ENCODE measurements at regions not wholly inside any gene's neighbourhood (a gene's known extent, or its start where the extent isn't known, plus 50 kb on each side); places are given as distances from the start of the nearest gene placed in this dataset.

- ATAC-seq (no peak), FAIRE-seq (no peak), DNase-seq (ENCODE audit: extremely low read depth in 1 of 4, low spot score in 3 of 4) (no peak)
- Histone ChIP-seq H3K9me3 (replicated peaks; ENCODE audit: control insufficient read depth, insufficient read depth, low read depth, low read length) (no peaks in the 10 kb centered on the region), H3K4me3 (no peak overlapping the region), H3K27ac (ENCODE audit: extremely low read depth, low read depth, low read length) (no peak overlapping the region), H2AFZ (ENCODE audit: low read depth, low read length) (no peak overlapping the region), H3K27me3 (ENCODE audit: control insufficient read depth in 2 of 2, insufficient read depth in 2 of 2, low read length in 2 of 2) (no peaks in the 10 kb centered on the region), H4K20me1 (replicated peaks; ENCODE audit: control insufficient read depth, insufficient read depth, low read length) (no peaks in the 10 kb centered on the region), H3K36me3 (ENCODE audit: control insufficient read depth, insufficient read depth, low read length) (no peaks in the 10 kb centered on the region), H3K9me1 (ENCODE audit: control insufficient read depth, insufficient read depth, low read length) (no peaks in the 10 kb centered on the region), H3K79me2 (ENCODE audit: control insufficient read depth, insufficient read depth, low read length) (no peaks in the 10 kb centered on the region), H3K9ac (ENCODE audit: insufficient read depth in 1 of 2, low read depth in 2 of 2, low read length in 2 of 2) (no peak overlapping the region), H3K4me1 (replicated peaks in 1 of 2; ENCODE audit: control insufficient read depth in 2 of 2, insufficient read depth in 2 of 2, low read length in 2 of 2) (no peaks in the 10 kb centered on the region), H3K4me2 (ENCODE audit: insufficient read depth, low read length) (no peak overlapping the region)
- intact Hi-C loops (cut with micrococcal nuclease): no loop called here
- ChIA-PET POLR2A (no interaction called here), CTCF (ENCODE audit: low intra/inter-chr PET ratio) (no interaction called here)
- WGBS (ENCODE audit: insufficient coverage, low coverage, missing lambda C conversion rate): 0% methylated on average over 2 of the region's 2 CpGs
- in situ Hi-C loops (cut with MboI): no loop called here
- TF ChIP-seq E2F3 (CRISPR knock-in tag; IDR thresholded peaks at IDR 0.05) (no peak), GATAD2A (IDR thresholded peaks at IDR 0.05) (no peak), ZNF23 (CRISPR knock-in tag; IDR thresholded peaks at IDR 0.05) (no peak), BRF1 (IDR thresholded peaks at IDR 0.05; ENCODE audit: borderline replicate concordance, extremely low read depth, insufficient read length) (no peak), ASH1L (IDR thresholded peaks at IDR 0.05; ENCODE audit: borderline replicate concordance, low read depth, partially characterized antibody) (no peak), BDP1 (IDR thresholded peaks at IDR 0.05; ENCODE audit: insufficient read depth, insufficient read length) (no peak), ARID3B (CRISPR knock-in tag; IDR thresholded peaks at IDR 0.05; ENCODE audit: borderline replicate concordance) (no peak), RAD21 (CRISPR knock-in tag; conservative IDR thresholded peaks at IDR 0.05 in 1 of 2, IDR thresholded peaks at IDR 0.05 in 1 of 2) (no peak), TAL1 (IDR thresholded peaks at IDR 0.05) (no peak), KDM1A (IDR thresholded peaks at IDR 0.05) (no peak)
- no TSS peak for BruUV-seq (replicated peaks)
Observed at GRCh38 chr9:82369251-82369945, 380.8 kb downstream of the SPATA31D1 start.

All from K562 (cell line).